Ectodermal cell (in vitro differentiated cells): ENCODE measurements at regions not wholly inside any gene's neighbourhood (a gene's known extent, or its start where the extent isn't known, plus 50 kb on each side); places are given as distances from the start of the nearest gene placed in this dataset.
"Not testable (repeated sequence)": the region's sequence is repeated elsewhere in the genome, so short reads cannot be mapped to it uniquely, and the experiment has no call there.

ENCODE experiments used
- H3K27ac ChIP-seq: 2 replicates; pipeline ENCODE4 v1.7.0; 2013; ENCODE audit warnings: mild to moderate bottlenecking, low read depth, low read length; ENCODE audit not compliant: insufficient read depth, poor library complexity, severe bottlenecking
- H3K27me3 ChIP-seq: 2 replicates; pipeline ENCODE4 v1.7.0; 2013; ENCODE audit warnings: mild to moderate bottlenecking, low read length; ENCODE audit not compliant: insufficient read depth, control insufficient read depth, poor library complexity, severe bottlenecking
- H3K36me3 ChIP-seq: one replicate; pipeline ENCODE4 v1.7.0; 2013; ENCODE audit warnings: low read length; ENCODE audit not compliant: control insufficient read depth, insufficient read depth
- H3K4me1 ChIP-seq: one replicate; pipeline ENCODE4 v1.7.0; 2013; ENCODE audit warnings: low read length; ENCODE audit not compliant: control insufficient read depth, insufficient read depth
- H3K4me3 ChIP-seq: 2 replicates; pipeline ENCODE4 v1.7.0; 2013; ENCODE audit warnings: low read depth, low read length, control low read depth; ENCODE audit not compliant: insufficient read depth
- H3K9me3 ChIP-seq: 2 replicates; pipeline ENCODE4 v1.7.0; 2013; ENCODE audit warnings: mild to moderate bottlenecking, low read length, moderate library complexity; ENCODE audit not compliant: control insufficient read depth
- WGBS, 2 experiments: methylation state at CpG; one replicate each; pipeline ENCODE4 v1.1.7; 2013; ENCODE audit warnings: missing lambda C conversion rate in 2 of 2; 5-methylcytosine and 5-hydroxymethylcytosine counted together

- H3K27ac ChIP-seq, result no peak overlapping the region
- WGBS, 2 experiments, result 94 to 98% methylated on average over 1 of the region's 1 CpG
- H3K4me3 ChIP-seq, result no peak overlapping the region
- H3K4me1 ChIP-seq, result no peaks in the 10 kb centered on the region
- H3K36me3 ChIP-seq, result no peaks in the 10 kb centered on the region
- H3K27me3 ChIP-seq, result no peaks in the 10 kb centered on the region
- H3K9me3 ChIP-seq, result no peaks in the 10 kb centered on the region
These were observed 245.2 kb downstream of the CYRIA start for GRCh38 chr2:16420421-16420820.

- Histone ChIP-seq H3K4me3 (no peak overlapping the region), H3K4me1 (no peaks in the 10 kb centered on the region), H3K36me3 (no peaks in the 10 kb centered on the region), H3K27ac (no peak overlapping the region), H3K9me3 (no peaks in the 10 kb centered on the region), H3K27me3 (no peaks in the 10 kb centered on the region)
- 94 to 97% methylated on average over 3 of the region's 3 CpGs for WGBS, 2 experiments
These were observed 247.9 kb downstream of the CYRIA start for GRCh38 chr2:16417726-16418125.

GRCh38 chr2:16416651-16417050 is 249.0 kb downstream of the CYRIA start:
- no peaks in the 10 kb centered on the region for H3K4me1 ChIP-seq
- no peak overlapping the region for H3K4me3 ChIP-seq
- no peaks in the 10 kb centered on the region for H3K27me3 ChIP-seq
- no peak overlapping the region for H3K27ac ChIP-seq
- no peaks in the 10 kb centered on the region for H3K9me3 ChIP-seq
- no peaks in the 10 kb centered on the region for H3K36me3 ChIP-seq
- 94 to 99% methylated on average over 3 of the region's 3 CpGs for WGBS, 2 experiments

- not testable (repeated sequence) for H3K27me3 ChIP-seq, H3K4me1 ChIP-seq, H3K9me3 ChIP-seq, H3K4me3 ChIP-seq, H3K36me3 ChIP-seq, H3K27ac ChIP-seq
- 92 to 93% methylated on average over 6 of the region's 6 CpGs for WGBS, 2 experiments
These were observed 249.8 kb downstream of the CYRIA start for GRCh38 chr2:16415861-16416260.

- 94 to 100% methylated on average over 1 of the region's 1 CpG for WGBS, 2 experiments
- Histone ChIP-seq H3K36me3 (no peaks in the 10 kb centered on the region), H3K27ac (no peak overlapping the region), H3K9me3 (no peaks in the 10 kb centered on the region), H3K27me3 (no peaks in the 10 kb centered on the region), H3K4me3 (no peak overlapping the region), H3K4me1 (no peaks in the 10 kb centered on the region)
These were observed 251.7 kb downstream of the CYRIA start for GRCh38 chr2:16413947-16414346.

GRCh38 chr2:16413285-16413684 is 252.3 kb downstream of the CYRIA start:
- Histone ChIP-seq H3K27me3 (no peaks in the 10 kb centered on the region), H3K9me3 (no peaks in the 10 kb centered on the region), H3K27ac (no peak overlapping the region), H3K4me1 (no peaks in the 10 kb centered on the region), H3K4me3 (no peak overlapping the region), H3K36me3 (no peaks in the 10 kb centered on the region)
- 93% methylated on average over 5 of the region's 5 CpGs for WGBS, 2 experiments

- H3K4me3 ChIP-seq, result no peak overlapping the region
- H3K4me1 ChIP-seq, result peaks cover 4% of the 10 kb centered on the region
- H3K27ac ChIP-seq, result no peak overlapping the region
- H3K36me3 ChIP-seq, result no peaks in the 10 kb centered on the region
- no peaks in the 10 kb centered on the region for H3K9me3 ChIP-seq
- no peaks in the 10 kb centered on the region for H3K27me3 ChIP-seq
- WGBS, 2 experiments, result 93 to 95% methylated on average over 2 of the region's 2 CpGs
These were observed 253.2 kb downstream of the CYRIA start for GRCh38 chr2:16412321-16413030.

GRCh38 chr2:16411788-16412187 is 253.8 kb downstream of the CYRIA start:
- no peak overlapping the region for H3K4me3 ChIP-seq
- H3K36me3 ChIP-seq, result no peaks in the 10 kb centered on the region
- H3K27ac ChIP-seq, result no peak overlapping the region
- no peaks in the 10 kb centered on the region for H3K27me3 ChIP-seq
- H3K4me1 ChIP-seq, result peaks cover 11% of the 10 kb centered on the region
- 91 to 98% methylated on average over 3 of the region's 3 CpGs for WGBS, 2 experiments
- H3K9me3 ChIP-seq, result no peaks in the 10 kb centered on the region

GRCh38 chr2:16409849-16410248 is 255.8 kb downstream of the CYRIA start:
- no peak overlapping the region for H3K4me3 ChIP-seq
- 92 to 96% methylated on average over 3 of the region's 3 CpGs for WGBS, 2 experiments
- H3K27me3 ChIP-seq, result no peaks in the 10 kb centered on the region
- no peak overlapping the region for H3K27ac ChIP-seq
- H3K4me1 ChIP-seq, result peaks cover 25% of the 10 kb centered on the region
- H3K36me3 ChIP-seq, result no peaks in the 10 kb centered on the region
- H3K9me3 ChIP-seq, result no peaks in the 10 kb centered on the region

GRCh38 chr2:16409006-16409390 is 256.6 kb downstream of the CYRIA start:
- Histone ChIP-seq H3K4me1 (peaks cover 25% of the 10 kb centered on the region), H3K9me3 (no peaks in the 10 kb centered on the region), H3K4me3 (no peak overlapping the region), H3K36me3 (no peaks in the 10 kb centered on the region), H3K27me3 (no peaks in the 10 kb centered on the region), H3K27ac (no peak overlapping the region)
- WGBS, 2 experiments, result 94 to 97% methylated on average over 2 of the region's 2 CpGs
